ENCODE measurements at regions not wholly inside any gene's neighbourhood (a gene's known extent, or its start where the extent isn't known, plus 50 kb on each side); places are given as distances from the start of the nearest gene placed in this dataset.

DNA sequence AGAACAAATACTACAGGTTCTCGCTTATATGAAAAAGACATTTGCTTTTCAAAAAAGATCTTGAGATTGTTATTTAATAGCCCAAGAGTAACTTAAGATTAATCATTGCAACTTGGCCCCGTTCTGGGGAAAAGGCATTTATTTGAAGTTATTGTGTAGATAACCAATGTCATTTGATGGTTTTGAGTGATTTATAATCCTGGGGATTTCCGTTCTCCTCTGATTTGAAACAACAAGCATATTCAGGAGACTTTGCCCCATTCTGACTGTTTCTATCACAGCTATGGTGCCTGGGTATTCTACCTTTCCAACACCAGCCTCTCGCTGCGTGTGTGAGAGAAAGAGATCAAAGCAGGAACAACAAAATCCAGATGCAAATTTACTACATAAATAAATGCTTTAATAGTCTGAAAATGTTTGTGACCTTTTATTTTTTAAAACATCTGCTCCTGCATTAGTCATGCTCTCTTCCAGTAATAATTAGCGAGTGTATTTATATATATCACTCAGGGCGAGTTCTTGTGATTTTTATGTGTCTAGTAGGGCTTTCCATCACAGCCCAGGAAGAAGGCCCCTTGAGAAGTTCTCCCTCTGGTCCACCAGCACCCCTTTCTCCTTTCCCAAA is 197.9 kb upstream of the FOXQ1 start:
- DNase-seq = no peak

DNA sequence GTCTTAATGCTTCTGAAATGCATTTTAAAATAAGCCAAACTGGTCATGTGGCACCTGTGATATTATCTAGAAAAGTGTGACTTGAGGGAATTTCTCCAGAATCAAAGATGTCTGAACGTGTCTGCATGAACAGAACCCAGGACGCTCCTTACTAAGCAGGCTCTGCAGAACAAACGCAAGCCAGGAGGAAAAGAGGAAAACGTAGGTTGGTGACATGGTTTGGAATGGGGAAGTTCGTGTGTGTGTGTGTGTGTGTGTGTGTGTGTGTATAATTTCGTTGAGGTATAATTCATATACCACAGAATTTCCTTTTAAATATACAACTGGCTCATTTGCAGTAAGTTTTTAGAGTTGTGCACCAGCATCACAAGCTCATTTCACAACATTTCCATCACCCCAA is 200.5 kb upstream of the FOXQ1 start:
- no peak for DNase-seq

DNA sequence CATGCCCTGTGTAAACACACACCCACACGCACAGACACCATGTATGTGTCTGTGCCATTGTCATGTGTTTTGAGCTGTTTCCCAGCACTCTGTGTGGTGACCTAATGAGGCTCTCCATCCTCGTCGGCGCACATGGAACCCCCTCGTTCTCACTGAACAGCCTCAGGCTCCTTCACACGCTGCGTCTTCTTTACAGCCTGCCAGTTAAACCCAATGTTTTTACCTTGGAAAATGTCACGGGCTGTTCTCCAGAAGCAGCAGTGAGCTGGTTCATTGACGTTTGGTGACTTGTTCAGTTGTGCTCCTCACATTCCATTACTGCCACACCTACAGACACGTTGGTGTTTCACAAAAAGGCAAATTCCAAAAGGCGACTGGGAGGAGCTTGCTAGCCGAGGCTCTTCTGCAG is 201.0 kb upstream of the FOXQ1 start:
- DNase-seq = no peak

DNA sequence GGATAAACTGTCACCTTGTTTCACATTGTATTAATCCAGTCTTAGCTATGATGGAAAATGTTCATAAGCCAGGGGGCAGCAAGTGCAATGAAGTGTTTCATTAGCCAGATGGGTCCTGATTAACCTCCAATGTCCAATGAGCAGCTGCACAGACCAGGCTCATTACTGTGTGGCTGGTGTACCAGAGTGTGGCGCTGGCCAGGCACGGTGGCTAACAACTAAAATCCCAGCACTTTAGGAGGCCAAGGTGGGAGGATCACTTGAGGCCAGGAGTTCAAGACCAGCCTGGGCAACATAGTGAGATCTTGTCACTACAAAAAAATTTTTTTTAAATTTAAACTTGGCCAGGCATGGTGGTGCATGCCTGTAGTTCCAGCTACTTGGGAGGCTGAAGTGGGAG is 201.7 kb upstream of the FOXQ1 start:
- DNase-seq = no peak

DNA sequence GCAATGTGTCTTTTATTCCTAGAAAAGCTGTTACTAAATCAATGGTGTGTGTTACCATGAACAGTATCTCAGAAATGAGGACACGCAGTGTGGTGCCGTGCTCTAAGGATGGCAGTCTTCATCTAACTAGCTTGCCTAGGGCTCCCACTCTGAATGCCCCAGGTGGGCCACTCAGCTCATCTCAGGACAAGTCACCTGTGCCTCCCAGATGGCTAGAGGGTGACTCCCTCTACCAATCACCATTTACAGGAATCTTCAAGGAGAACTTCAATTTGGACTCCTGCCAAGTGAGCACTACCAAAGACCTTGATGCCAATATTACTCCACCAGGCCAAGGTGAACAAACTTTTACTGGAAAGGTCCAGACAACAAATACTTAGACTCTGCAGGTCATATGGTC is 202.8 kb upstream of the FOXQ1 start:
- no peak for DNase-seq

DNA sequence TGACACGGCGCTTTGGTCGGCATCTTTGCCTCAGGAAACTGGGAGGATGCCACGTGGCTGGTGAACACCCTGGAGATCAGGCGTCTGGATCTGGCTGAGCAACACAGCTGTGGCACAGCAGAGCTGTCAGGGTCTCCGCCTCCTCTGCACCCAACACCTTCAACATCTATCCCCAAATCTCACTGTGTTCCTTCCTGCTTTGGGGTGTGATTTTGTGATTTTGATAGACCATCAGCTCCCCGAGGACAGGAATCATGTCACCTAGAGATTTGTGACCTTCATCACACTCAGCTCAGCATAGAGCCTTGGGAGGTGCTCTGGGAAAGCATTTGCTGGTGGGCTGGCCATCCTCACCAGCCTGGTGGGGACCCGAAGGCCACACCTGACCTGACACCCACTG is 203.7 kb upstream of the FOXQ1 start:
- no peak for DNase-seq

DNA sequence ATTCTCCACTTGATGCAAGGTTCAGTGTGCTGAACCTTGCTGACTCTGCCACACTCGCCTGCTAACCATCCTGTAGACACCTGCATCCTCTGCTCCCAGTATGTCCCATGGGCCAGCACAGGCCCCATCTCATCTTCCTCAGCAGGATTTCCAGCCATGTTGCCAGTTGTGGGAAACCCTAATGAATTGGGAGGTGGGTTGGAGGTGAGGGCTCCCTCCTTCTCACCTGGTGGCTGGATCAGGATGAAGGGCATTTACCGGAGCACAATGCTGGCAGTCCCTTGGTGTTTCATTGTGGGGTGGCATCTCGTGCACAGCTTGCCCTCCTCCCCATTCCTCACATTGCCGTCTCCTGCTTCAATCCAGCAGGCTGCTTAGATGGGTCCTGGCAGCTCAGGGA is 204.3 kb upstream of the FOXQ1 start:
- DNase-seq = no peak

DNA sequence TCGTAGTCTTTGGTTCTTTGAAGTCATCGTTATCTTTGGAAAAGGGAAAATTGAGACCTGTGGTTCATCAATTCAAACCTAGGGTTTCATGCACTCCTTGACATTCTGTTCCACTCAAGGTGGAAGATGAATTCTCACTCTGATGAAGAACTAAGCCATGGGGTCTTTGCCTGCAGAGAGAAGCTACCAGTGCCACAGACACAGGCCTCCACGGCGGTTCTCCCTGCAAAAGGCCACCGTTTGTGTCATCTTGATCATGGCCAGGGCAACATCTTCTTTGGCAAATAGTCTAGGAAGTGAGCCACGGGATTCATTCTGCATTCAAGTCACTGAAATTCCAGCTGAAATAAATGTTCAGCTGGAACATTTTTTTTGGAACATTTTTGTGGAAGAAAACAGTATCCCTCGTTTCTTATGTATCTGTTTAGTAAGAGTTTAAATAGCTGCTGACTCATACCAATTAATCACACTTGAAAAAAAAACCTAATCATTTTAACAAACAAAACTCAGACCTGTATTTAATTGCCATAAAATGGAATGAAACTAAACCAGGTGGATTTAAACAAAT is 206.0 kb upstream of the FOXQ1 start:
- DNase-seq = no peak

DNA sequence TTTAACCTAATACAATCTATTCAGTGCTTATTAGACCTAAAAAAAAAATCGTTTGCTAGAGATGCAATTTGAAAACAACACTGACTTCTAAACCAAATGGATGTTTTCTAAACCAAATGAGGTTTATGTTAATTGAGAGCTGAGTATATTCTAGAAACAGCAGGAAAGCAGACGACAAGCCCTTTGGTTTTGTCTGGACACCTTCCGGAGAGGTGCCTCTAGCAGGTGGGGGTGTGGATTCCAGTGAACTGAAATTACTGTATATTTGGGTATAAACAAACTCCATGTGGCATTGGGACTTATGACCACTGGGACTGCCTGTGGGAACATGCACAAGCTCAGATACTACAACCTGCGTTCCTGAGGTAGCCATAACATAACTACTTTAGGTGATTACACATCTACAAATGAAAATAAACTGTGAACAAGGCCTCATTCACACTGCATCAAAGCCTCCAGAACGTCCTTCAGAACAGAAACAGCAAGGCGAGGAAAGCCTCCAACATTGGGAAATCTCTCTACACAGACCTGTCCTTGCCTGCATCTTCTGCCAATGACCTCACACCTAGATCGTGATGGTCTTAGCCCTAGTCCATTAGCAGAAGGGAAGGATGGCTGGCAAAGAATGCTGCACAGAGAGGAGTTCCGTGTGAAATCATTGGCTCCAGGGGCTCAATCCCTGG is 206.8 kb upstream of the FOXQ1 start:
- DNase-seq = no peak

DNA sequence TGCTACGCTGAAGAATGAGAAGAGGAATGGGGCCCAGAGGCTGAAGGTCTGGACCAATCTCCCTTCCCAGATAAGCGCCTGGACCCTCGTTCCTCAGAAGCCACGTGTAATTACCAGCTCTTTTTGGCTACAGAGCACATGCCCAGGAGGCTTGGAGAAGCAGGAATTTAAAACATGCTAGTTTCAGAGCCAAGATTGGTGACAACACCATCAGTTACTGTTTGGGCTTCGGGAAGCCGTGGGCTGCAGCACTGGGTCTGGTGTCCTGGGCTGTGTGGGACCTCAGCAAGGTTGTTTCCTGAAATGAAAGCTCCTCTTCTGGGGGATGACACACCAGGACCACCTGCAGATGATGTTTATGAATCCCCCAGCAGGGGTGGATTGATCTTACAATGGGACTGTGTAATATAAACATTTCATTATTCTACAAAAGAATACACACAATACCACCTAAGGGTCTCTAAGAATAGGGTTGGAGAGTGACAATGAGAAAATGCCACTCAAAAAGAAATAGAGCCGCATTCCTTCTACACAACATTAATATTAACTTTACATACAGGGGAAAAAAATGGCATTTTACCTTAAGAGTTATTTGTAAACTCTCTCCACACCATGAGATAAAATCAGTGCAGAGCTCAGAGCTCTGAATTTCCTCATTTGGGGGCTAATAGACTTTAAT is 207.8 kb upstream of the FOXQ1 start:
- DNase-seq = no peak

DNA sequence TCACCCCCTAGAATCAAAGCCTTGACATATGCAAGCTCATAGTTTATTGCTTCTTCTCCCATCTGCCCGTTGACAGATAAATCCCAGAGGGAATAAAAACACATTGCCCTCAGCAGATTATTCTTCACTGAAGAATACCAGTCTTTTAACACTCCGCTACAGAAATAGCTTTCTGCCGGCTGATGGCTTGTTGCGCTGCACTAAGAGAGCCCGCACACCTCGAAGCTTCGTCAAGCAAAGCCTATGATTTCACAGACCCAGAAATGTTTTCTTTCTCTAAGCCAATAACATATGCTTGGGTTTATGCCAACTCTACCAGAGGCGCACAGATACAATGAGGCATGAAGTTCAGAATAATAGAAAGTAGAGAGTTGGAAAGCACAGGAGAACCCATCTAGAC is 208.9 kb upstream of the FOXQ1 start:
- no peak for DNase-seq

DNA sequence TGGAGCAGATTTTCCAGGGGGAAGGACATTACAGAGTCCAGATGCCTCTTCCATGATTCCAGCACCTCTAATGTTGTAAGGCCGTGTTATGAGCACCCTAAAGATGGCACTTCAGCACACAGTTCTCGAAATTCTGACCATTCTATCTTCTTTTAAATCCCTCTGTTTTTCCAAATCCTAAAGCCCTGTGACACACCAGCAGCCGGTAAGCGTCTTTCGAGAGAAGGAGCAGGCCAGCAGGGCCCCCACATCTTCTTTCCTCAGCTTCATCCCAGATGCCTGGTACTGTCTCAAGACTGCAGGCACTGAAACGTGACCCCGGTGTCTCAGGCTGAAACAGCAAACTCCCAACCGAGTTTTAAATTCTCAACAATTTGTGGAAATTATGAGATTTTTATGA is 211.6 kb upstream of the FOXQ1 start:
- no peak for DNase-seq

DNA sequence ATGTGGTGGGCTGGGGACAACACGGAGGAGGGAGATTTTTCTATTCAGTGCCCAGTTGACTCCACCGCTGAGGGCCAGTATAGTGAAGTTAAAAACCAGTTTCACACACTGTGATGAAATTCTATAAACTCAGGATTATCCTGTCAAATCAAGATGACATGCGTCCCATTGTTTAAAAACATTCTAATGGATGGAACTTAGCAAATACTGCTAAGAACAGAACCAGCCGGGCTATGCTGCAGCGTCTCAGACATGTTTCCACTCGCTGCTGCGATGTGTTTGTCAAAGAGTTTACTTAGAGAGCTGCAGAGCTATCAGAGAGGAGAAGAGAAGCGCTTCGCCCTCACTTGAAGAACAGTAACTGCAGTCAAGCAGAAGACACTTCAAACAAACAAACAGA is 212.6 kb upstream of the FOXQ1 start:
- no peak for DNase-seq

DNA sequence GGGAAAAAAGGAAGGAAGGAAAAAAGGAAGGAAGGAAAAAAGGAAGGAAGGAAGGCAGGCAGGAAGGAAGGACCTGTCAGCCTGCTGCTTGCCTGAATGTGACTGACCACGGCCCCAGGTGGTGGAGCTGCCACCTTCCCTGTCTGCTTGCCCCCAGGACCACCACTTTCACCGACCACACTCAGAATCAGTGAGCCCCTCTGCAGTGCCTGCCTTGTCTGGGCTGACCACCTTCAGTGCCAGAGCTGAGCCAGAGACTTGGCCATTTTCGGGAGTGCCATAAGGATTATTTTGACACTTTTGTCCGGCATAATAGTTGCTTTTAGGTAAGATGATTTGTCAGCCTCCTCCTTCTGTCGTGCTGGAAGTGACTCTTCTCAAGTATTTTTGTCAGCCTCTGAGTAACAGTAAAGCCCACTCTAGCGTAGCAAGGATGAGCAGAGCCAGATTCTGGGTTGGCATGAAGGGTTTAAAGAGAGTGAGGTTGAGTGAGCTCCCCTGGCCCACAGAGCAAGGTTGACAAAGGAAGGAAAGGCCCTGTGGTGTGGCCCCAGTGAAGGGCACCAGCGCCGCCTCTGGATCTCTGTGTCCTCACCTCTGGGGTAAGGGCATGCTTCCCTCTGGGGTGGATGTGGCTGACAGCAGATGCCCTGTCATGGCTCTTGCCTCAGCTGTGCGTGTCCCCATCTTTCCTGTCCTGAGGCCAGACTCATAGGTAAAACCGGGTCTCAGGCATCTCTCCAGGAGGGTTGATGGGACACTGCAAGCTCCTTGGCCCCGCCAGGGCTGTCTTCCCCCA is 214.7 kb upstream of the FOXQ1 start:
- no peak for DNase-seq

DNA sequence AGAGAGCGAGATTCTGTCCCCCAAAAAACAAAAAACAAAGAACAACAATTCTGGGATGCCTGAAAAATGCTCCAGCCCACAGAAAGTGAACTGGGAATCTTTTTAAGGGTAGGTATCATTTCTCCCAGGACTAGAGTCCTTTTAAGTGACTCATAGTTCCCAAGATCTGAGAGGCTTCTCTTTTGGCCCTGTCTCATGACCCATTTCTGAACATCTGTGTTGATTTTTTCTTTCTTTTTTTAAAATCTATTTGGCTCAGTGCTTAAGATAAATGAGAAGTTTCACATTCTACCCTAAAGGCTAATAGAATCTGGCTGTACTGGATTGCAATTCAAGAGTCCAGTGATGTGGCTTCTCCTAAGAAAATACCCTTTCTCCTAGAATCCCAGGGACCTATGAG is 217.6 kb upstream of the FOXQ1 start:
- no peak for DNase-seq

DNA sequence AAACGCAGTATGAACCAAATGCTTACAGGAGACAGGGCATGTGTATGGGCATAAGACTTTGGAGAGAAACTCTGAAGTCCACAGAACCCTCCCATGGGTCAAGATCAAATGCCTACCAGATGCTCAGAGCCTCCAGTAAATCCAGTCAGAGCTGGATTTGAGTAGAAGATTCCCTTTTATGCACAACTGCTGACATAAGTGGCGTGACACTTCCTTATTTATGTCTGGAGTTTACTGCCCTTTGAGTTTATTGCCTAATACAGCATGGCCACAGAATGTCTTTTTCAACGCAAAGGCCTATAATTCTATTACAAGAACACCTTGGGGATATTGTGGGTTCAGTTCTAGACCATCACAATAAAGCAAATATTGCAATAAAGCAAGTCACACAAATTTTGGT is 220.0 kb upstream of the FOXQ1 start:
- DNase-seq = no peak

DNA sequence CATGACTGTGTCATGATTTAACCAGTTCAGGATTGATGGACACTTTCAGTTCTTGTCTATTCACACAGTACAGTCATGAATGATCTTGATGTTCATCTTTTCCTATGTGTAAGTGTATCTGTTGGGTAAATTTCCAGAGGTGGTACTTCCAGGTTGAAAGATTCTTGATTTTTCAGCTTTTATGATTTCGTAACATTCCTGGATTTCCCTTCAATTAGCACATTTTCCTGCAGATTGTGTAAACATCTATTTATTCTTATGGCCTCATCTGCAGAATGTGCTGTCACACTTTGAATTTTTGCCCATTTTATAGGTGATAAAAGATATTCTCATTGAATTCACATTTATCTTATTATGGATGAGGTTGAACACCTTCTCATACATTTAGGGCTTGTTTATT is 222.0 kb upstream of the FOXQ1 start:
- no peak for DNase-seq

DNA sequence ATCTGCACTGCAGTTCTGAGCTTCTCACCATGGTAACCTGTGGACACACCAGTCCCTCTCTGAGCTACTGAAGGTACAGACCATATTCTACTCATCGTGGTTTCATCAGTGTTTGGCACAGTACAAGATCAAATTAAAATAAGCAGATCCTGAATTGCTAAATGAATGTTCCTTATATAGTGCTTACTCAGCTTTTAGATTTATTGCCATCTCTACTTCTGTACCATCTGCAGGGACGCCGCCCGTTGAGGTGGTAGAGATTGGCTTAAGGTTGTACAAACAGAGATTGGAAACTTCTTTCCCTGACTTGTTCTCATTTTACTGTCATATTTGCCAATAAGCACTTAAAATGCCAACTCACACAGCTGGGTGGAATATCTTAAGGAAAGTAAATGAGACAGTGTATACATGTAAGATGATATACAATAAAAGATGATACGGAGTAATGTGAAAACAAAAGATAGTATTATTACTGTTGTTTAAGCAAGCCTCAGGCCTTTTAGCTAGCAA is 223.4 kb upstream of the FOXQ1 start:
- DNase-seq = no peak

DNA sequence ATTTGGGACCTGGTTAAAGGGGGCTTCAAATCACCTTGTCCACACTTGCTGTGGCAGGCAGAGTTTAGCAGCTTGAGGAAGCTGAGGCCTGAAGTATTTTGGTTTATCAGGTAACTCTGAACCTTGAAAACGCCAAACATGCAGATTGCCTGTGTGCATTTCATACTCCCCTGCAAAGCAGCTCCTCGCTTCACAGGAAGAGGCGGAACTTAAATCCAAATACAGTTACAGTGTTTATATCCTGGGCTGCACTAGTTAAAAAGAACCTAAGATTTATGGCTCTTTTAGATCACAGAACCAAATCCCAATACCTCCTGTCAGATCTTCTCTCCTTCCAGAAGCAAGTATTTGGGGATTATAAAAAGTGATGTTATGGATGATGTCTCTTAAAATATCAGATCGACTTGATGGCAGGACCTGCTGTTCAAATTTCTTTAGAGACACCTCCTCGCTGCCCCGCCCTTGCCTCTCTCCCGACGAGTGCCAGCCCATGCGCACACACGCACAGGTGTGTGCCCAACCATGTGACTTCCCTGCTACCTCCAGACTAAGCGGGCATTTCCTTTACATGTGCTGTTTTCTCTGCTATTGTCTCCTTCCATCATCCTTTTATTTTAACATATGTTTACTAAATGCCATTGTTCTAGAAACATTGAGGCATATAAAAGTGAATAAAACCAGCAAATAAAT is 224.6 kb upstream of the FOXQ1 start:
- no peak for DNase-seq

DNA sequence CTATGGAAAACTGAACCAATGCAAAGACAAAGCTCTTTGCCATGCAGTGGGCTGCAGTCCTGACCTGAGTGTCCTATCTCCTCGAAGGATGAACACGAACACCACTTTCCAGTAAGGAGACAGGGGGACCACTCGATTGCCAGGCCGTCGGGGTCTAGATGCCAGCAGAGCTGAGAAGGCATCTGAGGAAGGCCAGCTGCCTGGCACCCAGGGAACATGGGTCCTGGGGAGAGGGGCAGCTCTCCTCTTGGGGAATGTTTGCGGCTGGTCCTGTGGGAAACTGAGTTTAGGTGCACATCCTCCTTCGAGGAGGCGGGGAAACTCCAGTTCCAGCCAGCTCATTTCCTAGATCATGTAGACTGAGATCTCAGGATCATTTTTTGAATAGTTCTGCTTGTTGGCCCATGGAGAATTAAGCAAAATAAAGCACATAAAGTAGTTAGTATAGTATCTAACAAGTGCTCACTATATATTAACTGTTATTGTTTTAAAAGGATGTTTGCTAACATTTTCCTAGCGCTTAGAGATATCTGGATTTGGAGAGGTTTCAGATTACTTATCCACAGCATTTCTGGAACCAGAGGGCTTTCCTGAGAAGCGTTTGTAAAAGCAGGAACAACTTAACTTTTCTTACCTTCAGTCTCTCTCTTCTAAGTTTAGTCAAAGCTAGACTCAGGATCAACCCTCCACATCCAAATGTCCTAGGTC is 225.3 kb upstream of the FOXQ1 start:
- no peak for DNase-seq

DNA sequence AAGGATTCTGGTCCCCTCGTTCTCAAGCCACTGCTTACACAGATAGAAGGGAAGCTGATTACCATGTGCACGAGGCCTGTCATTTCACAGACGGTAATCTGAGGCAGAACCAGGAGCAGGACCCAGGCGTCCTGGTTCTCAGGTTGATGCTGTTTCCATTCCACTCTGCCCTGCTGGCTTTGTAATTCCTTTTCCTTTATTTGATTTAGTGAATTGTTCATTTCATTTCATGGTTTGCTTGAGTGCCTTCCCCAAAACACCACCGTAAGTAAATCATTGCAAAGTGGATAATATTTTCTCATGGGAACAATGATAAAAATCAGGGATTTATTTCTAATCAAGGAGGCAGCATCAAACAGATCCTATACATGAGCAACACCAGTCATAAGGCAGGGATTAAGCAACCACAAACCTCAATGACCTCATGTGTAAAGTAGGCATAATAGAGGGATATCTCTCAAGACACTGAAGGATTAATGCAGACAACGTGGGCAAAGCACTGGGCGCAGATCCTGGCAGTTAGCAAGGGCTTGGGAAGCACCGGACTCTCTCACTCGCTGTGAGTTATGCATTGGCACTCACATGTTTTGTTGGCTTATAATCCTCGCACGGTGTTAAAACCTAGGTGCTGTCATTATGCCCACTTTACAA is 229.5 kb upstream of the FOXQ1 start:
- no peak for DNase-seq

Measured in activated CD4-positive, alpha-beta T cell treated with anti-CD3 and anti-CD28 coated beads, Interleukin-10, Interleukin-2, amounts not matched to agents 100 ng/mL and 50 ng/mL, durations not matched to agents 16 hours and 8 hours (primary cell).